ENCODE measurements at regions not wholly inside any gene's neighbourhood (a gene's known extent, or its start where the extent isn't known, plus 50 kb on each side); places are given as distances from the start of the nearest gene placed in this dataset.

DNA sequence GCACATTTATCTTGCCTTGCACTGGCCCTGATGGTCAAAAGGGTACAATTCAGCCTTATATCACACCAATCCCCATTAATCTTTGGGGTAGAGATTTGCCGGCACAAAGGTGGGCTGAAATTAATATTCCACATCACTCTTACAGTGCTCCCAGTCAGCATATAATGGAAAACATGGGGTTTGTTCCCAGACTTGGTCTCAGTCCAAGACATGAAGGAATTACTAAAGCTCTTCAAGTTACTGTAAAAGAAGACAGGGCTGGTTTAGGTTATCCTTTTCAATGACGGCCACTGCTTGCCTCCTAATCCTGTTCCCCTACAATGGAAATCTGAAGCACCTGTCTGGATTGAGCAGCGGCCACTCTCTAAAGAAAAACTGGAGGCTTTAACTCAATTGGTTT, 160.7 kb downstream of the IER5 start (continued):
- TF ChIP-seq, protein P1, sequence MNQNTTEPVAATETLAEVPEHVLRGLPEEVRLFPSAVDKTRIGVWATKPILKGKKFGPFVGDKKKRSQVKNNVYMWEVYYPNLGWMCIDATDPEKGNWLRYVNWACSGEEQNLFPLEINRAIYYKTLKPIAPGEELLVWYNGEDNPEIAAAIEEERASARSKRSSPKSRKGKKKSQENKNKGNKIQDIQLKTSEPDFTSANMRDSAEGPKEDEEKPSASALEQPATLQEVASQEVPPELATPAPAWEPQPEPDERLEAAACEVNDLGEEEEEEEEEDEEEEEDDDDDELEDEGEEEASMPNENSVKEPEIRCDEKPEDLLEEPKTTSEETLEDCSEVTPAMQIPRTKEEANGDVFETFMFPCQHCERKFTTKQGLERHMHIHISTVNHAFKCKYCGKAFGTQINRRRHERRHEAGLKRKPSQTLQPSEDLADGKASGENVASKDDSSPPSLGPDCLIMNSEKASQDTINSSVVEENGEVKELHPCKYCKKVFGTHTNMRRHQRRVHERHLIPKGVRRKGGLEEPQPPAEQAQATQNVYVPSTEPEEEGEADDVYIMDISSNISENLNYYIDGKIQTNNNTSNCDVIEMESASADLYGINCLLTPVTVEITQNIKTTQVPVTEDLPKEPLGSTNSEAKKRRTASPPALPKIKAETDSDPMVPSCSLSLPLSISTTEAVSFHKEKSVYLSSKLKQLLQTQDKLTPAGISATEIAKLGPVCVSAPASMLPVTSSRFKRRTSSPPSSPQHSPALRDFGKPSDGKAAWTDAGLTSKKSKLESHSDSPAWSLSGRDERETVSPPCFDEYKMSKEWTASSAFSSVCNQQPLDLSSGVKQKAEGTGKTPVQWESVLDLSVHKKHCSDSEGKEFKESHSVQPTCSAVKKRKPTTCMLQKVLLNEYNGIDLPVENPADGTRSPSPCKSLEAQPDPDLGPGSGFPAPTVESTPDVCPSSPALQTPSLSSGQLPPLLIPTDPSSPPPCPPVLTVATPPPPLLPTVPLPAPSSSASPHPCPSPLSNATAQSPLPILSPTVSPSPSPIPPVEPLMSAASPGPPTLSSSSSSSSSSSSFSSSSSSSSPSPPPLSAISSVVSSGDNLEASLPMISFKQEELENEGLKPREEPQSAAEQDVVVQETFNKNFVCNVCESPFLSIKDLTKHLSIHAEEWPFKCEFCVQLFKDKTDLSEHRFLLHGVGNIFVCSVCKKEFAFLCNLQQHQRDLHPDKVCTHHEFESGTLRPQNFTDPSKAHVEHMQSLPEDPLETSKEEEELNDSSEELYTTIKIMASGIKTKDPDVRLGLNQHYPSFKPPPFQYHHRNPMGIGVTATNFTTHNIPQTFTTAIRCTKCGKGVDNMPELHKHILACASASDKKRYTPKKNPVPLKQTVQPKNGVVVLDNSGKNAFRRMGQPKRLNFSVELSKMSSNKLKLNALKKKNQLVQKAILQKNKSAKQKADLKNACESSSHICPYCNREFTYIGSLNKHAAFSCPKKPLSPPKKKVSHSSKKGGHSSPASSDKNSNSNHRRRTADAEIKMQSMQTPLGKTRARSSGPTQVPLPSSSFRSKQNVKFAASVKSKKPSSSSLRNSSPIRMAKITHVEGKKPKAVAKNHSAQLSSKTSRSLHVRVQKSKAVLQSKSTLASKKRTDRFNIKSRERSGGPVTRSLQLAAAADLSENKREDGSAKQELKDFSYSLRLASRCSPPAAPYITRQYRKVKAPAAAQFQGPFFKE (tag by site-specific recombination; IDR thresholded peaks at IDR 0.05; ENCODE audit: borderline replicate concordance) = no peak
- TF ChIP-seq ZNF221 (tag by site-specific recombination; IDR thresholded peaks at IDR 0.05; ENCODE audit: borderline replicate concordance) (no peak), MEIS1 (CRISPR knock-in tag; IDR thresholded peaks at IDR 0.05; ENCODE audit: borderline replicate concordance) (no peak), ZNF549 (tag by site-specific recombination; IDR thresholded peaks at IDR 0.05) (no peak), ZNF660 (tag by site-specific recombination; IDR thresholded peaks at IDR 0.05) (no peak), ZNF777 (tag by site-specific recombination; IDR thresholded peaks at IDR 0.05; ENCODE audit: borderline replicate concordance) (no peak)

- no peaks in the 10 kb centered on the region for H3K9me3 ChIP-seq (ENCODE audit: control insufficient read depth, insufficient read depth, low read depth, low read length)
- H3K4me3 ChIP-seq (ENCODE audit: low read depth, low read length) = no peak overlapping the region
- no peaks in the 10 kb centered on the region for H3K4me1 ChIP-seq (ENCODE audit: control insufficient read depth, insufficient read depth, low read length)
- ChIA-PET POLR2A (no interaction called here), CTCF (interaction anchor here (0.6 kb wide), 1 partner anchor 173 kb away, joined by 3 read pairs; no protein-coding TSS in a partner anchor)
- TF ChIP-seq ZNF645 (tag by site-specific recombination; IDR thresholded peaks at IDR 0.05) (no peak), MYNN (tag by site-specific recombination; IDR thresholded peaks at IDR 0.05; ENCODE audit: borderline replicate concordance) (no peak), OVOL3 (tag by site-specific recombination; IDR thresholded peaks at IDR 0.05) (no peak), ZNF426 (tag by site-specific recombination; IDR thresholded peaks at IDR 0.05) (no peak), ZNF350 (tag by site-specific recombination; IDR thresholded peaks at IDR 0.05) (no peak), ZNF600 (tag by site-specific recombination; IDR thresholded peaks at IDR 0.05) (no peak), ZNF280C (tag by site-specific recombination; IDR thresholded peaks at IDR 0.05) (no peak), KLF1 (tag by site-specific recombination; IDR thresholded peaks at IDR 0.05) (no peak), ZNF174 (tag by site-specific recombination; IDR thresholded peaks at IDR 0.05) (no peak)
- H3K36me3 ChIP-seq (ENCODE audit: control insufficient read depth in 2 of 2, insufficient read depth in 1 of 2, low read length in 2 of 2) = no peaks in the 10 kb centered on the region
- H3K27ac ChIP-seq (ENCODE audit: extremely low read depth, low read depth, low read length) = no peak overlapping the region
These were observed 161.5 kb downstream of the IER5 start for GRCh38 chr1:181250038-181250437.
